A673 (cell line): ENCODE measurements at regions not wholly inside any gene's neighbourhood (a gene's known extent, or its start where the extent isn't known, plus 50 kb on each side); places are given as distances from the start of the nearest gene placed in this dataset.
A peak's percentile ranks its signal among the peaks of the same experiment; 100 is the strongest.

ENCODE experiments used
- BruUV-seq: library from RNA; stranded (reverse); fragments of 400-500 nt; replicated peaks from 2 replicates; lab custom pipeline; 2021; lab: Mats Ljungman, UMichigan
- CTCF ChIA-PET: fragments of 300-600 bp; sonication (Branson Sonifier 250); formaldehyde crosslinking; loops from one replicate; lab custom pipeline; 2022; ENCODE audit warnings: antibody characterized with exemption; lab: Charles Lee
- POLR2A ChIA-PET: fragments of 300-600 bp; sonication (Branson Sonifier 250); formaldehyde crosslinking; loops from one replicate; lab custom pipeline; 2022; ENCODE audit warnings: antibody characterized with exemption; ENCODE audit not compliant: low non-redundant PET; lab: Charles Lee
- DNase-seq: peaks from one replicate; pipeline ENCODE4 v3.0.0-alpha.2; 2015; ENCODE audit warnings: low spot score
- H3K27ac ChIP-seq: fragments of 200-600 bp; sonication (generic); 2 replicates; pipeline ENCODE4 v1.5.1; 2016; ENCODE audit warnings: mixed run types, low read depth, mild to moderate bottlenecking, mixed read lengths, antibody characterized with exemption, low read length; ENCODE audit not compliant: poor library complexity, severe bottlenecking
- H3K27me3 ChIP-seq: fragments of 200-600 bp; sonication (generic); replicated peaks from 2 replicates; pipeline ENCODE4 v1.6.1; 2017; ENCODE audit warnings: mixed run types, low read depth, mild to moderate bottlenecking, mixed read lengths, antibody characterized with exemption, low read length; ENCODE audit not compliant: insufficient read depth, poor library complexity
- H3K36me3 ChIP-seq: fragments of 200-600 bp; sonication (generic); 2 replicates; pipeline ENCODE4 v1.6.1; 2016; ENCODE audit warnings: mixed run types, mild to moderate bottlenecking, mixed read lengths, antibody characterized with exemption, low read length; ENCODE audit not compliant: insufficient read depth, poor library complexity, severe bottlenecking
- H3K4me1 ChIP-seq: fragments of 200-600 bp; sonication (generic); 2 replicates; pipeline ENCODE4 v1.6.1; 2017; ENCODE audit warnings: mixed run types, mild to moderate bottlenecking, mixed read lengths, antibody characterized with exemption, low read length; ENCODE audit not compliant: insufficient read depth, poor library complexity, severe bottlenecking
- H3K4me3 ChIP-seq: fragments of 200-600 bp; sonication (generic); 2 replicates; pipeline ENCODE4 v1.5.1; 2016; ENCODE audit warnings: low read depth, mixed run types, mild to moderate bottlenecking, mixed read lengths, low read length; ENCODE audit not compliant: poor library complexity, severe bottlenecking
- H3K9me3 ChIP-seq: fragments of 200-600 bp; sonication (generic); 2 replicates; pipeline ENCODE4 v1.6.1; 2016; ENCODE audit warnings: mixed run types, low read depth, mild to moderate bottlenecking, mixed read lengths, antibody characterized with exemption, low read length; ENCODE audit not compliant: poor library complexity, severe bottlenecking
- EZH2 ChIP-seq: fragments of 200-600 bp; sonication (generic); IDR thresholded peaks from 2 replicates; pipeline ENCODE4 v1.6.1; 2017; ENCODE audit warnings: borderline replicate concordance, low read depth, mild to moderate bottlenecking, mixed read lengths, antibody characterized with exemption, low read length; ENCODE audit not compliant: poor library complexity, severe bottlenecking
- intact Hi-C: fragments of 100-400 bp; cut with micrococcal nuclease; formaldehyde crosslinking; loops from one replicate; pipeline ENCODE4 v1.10.0; 2022; ENCODE audit not compliant: unreplicated experiment
- TF ChIP-seq, protein P1 (sequence below): fragments of 300-800, 200-600 bp; sonication (generic); conservative IDR thresholded peaks from 2 replicates; pipeline ENCODE4 v1.5.1; 2017; ENCODE audit warnings: low read depth, mild to moderate bottlenecking, antibody characterized with exemption, low read length, moderate library complexity, mixed read lengths

DNA sequence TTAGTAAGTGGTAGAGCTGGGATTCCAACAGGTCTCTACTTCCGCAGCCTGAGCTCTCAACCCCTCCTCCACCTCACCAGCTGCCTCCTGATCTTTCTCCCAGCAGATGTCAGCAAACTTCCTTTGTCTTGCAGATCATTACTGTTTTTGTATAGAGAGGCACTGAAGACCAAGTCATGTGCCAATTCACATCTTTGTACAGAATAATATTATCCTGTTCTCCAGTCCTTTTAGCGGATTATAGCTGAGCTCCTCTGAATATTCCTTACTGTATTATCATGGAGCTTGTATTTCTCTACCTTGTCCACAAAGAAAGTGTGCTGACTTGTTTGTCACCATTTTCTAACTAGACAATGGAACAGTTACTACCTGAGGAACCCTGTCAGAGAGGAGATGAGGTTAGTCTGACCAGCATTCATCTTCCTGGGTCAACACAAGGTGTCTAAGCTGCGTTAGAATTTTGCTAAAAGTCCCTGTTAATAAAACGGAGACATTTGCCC is 142.3 kb upstream of the ARHGAP5 start:
- no TSS peak for BruUV-seq
- intact Hi-C loops: loop anchor here (2.0 to 10.0 kb wide), 2 partner anchors 140 to 318 kb away; partner anchors contain the start of gene ARHGAP5
- DNase-seq: peak; percentile 58
- Histone ChIP-seq H3K4me1 (peaks cover 11% of the 10 kb centered on the region), H3K9me3 (no peaks in the 10 kb centered on the region), H3K36me3 (no peaks in the 10 kb centered on the region), H3K27me3 (no peaks in the 10 kb centered on the region), H3K27ac (no peak overlapping the region), H3K4me3 (no peak overlapping the region)
- CTCF ChIA-PET: interaction anchor here (0.5 to 1.2 kb wide), 6 partner anchors 139 to 320 kb away, joined by 3 to 4 read pairs (median 3); no protein-coding TSS in a partner anchor
- TF ChIP-seq, protein P1, sequence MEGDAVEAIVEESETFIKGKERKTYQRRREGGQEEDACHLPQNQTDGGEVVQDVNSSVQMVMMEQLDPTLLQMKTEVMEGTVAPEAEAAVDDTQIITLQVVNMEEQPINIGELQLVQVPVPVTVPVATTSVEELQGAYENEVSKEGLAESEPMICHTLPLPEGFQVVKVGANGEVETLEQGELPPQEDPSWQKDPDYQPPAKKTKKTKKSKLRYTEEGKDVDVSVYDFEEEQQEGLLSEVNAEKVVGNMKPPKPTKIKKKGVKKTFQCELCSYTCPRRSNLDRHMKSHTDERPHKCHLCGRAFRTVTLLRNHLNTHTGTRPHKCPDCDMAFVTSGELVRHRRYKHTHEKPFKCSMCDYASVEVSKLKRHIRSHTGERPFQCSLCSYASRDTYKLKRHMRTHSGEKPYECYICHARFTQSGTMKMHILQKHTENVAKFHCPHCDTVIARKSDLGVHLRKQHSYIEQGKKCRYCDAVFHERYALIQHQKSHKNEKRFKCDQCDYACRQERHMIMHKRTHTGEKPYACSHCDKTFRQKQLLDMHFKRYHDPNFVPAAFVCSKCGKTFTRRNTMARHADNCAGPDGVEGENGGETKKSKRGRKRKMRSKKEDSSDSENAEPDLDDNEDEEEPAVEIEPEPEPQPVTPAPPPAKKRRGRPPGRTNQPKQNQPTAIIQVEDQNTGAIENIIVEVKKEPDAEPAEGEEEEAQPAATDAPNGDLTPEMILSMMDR: peak; percentile 55
- TF ChIP-seq EZH2: no peak
- POLR2A ChIA-PET: no interaction called here

DNA sequence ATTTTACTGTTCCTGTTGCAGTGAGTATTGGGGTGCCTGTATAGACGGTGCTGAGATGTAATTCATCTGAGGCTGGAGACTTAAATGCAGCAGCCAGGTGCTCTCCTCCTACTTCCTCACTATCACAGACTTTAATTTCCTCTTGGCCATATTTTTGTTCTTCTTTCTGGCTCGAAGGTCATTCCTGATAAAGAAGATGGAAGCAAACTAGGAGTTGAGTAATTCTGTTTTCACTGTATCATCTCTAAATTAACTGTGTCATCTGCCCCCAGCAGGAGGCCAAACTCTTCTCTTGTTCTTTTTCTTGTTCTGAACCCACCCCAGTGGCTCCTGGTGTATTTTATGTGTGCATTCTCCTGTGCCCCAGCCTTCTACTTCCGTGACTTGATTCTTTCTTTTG is 141.7 kb upstream of the ARHGAP5 start:
- Histone ChIP-seq H3K4me1 (peaks cover 11% of the 10 kb centered on the region), H3K9me3 (no peaks in the 10 kb centered on the region), H3K36me3 (no peaks in the 10 kb centered on the region), H3K27me3 (no peaks in the 10 kb centered on the region), H3K27ac (no peak overlapping the region), H3K4me3 (no peak overlapping the region)
- peak; percentile 43 for DNase-seq
- intact Hi-C loops: loop anchor here (2.0 to 10.0 kb wide), 2 partner anchors 139 to 317 kb away; partner anchors contain the start of gene ARHGAP5
- CTCF ChIA-PET: interaction anchor here (0.5 to 1.2 kb wide), 4 partner anchors 138 to 315 kb away, joined by 3 read pairs; no protein-coding TSS in a partner anchor
- POLR2A ChIA-PET: no interaction called here
- no peak for TF ChIP-seq EZH2
- TF ChIP-seq, protein P1: no peak
- no TSS peak for BruUV-seq

DNA sequence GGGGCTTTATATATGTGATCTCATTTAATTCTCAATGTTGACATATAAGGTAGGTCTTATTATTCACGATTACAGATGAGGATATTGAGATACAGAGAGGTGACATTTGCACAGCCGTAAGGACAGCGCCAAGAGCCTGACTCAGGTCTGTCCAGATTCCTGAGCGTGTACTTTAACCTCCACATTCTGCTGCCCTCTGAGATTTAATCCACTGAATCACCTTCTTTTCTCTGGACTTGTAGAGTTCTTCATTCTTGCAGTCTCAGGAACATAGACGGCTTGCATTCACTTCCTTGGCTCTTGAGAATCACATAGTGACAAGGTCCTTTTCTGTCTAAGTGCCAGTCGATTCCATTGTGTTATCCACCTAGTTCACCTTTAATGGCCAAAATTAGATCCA is 141.0 kb upstream of the ARHGAP5 start:
- H3K27me3 ChIP-seq: no peaks in the 10 kb centered on the region
- ChIA-PET POLR2A (no interaction called here), CTCF (no interaction called here)
- no peak overlapping the region for H3K4me3 ChIP-seq
- H3K27ac ChIP-seq: no peak overlapping the region
- TF ChIP-seq, protein P1: no peak
- no peak for TF ChIP-seq EZH2
- intact Hi-C loops: loop anchor here (10.0 kb wide), 1 partner anchor 139 kb away; the partner anchor contains the start of gene ARHGAP5
- no peaks in the 10 kb centered on the region for H3K9me3 ChIP-seq
- H3K4me1 ChIP-seq: peaks cover 11% of the 10 kb centered on the region
- H3K36me3 ChIP-seq: no peaks in the 10 kb centered on the region
- no peak for DNase-seq
- BruUV-seq: no TSS peak
